GM23248 (cell line): ENCODE measurements at regions not wholly inside any gene's neighbourhood (a gene's known extent, or its start where the extent isn't known, plus 50 kb on each side); places are given as distances from the start of the nearest gene placed in this dataset.

Experiments
- EZH2 ChIP-seq: fragments of 200-600 bp; sonication (generic); IDR thresholded peaks from 2 replicates; pipeline ENCODE4 v1.6.1; 2018; ENCODE audit warnings: antibody characterized with exemption, mild to moderate bottlenecking; ENCODE audit not compliant: insufficient read depth, poor library complexity, severe bottlenecking
- EZH2phosphoT487 ChIP-seq: fragments of 200-600 bp; sonication (generic); IDR thresholded peaks from 2 replicates; pipeline ENCODE4 v1.6.1; 2018; ENCODE audit warnings: antibody characterized with exemption, moderate library complexity, mild to moderate bottlenecking, low read depth; ENCODE audit not compliant: insufficient read depth

GRCh38 chr5:96288845-96289185, 144.2 kb downstream of the PCSK1 start:
- no peak for TF ChIP-seq EZH2
- TF ChIP-seq EZH2phosphoT487, result no peak
